ENCODE measurements at regions not wholly inside any gene's neighbourhood (a gene's known extent, or its start where the extent isn't known, plus 50 kb on each side); places are given as distances from the start of the nearest gene placed in this dataset.

GRCh38 chr9:88713010-88713409, 178.0 kb downstream of the NXNL2 start:
- no peak for TF ChIP-seq CTCF (IDR thresholded peaks at IDR 0.05; ENCODE audit: low read depth, low read length, missing control alignments)
- H3K4me3 ChIP-seq (replicated peaks; ENCODE audit: low read depth, low read length) = no peak overlapping the region
- DNase-seq (ENCODE audit: extremely low read depth, low read depth) = no peak

GRCh38 chr9:88716596-88717290, 181.8 kb downstream of the NXNL2 start:
- no peak for TF ChIP-seq CTCF (IDR thresholded peaks at IDR 0.05; ENCODE audit: low read depth, low read length, missing control alignments)

GRCh38 chr9:88721025-88721424, 186.0 kb downstream of the NXNL2 start:
- H3K4me3 ChIP-seq (replicated peaks; ENCODE audit: low read depth, low read length) = no peak overlapping the region
- TF ChIP-seq CTCF (IDR thresholded peaks at IDR 0.05; ENCODE audit: low read depth, low read length, missing control alignments) = no peak
- no peak for DNase-seq (ENCODE audit: extremely low read depth, low read depth)

More at GRCh38 chr9:88716596-88717290, 181.8 kb downstream of the NXNL2 start:
- DNase-seq (ENCODE audit: extremely low read depth, low read depth) = no peak
- no peak overlapping the region for H3K4me3 ChIP-seq (replicated peaks; ENCODE audit: low read depth, low read length)

GRCh38 chr9:88721495-88722279, 186.7 kb downstream of the NXNL2 start:
- no peak for DNase-seq (ENCODE audit: extremely low read depth, low read depth)
- no peak overlapping the region for H3K4me3 ChIP-seq (replicated peaks; ENCODE audit: low read depth, low read length)
- no peak for TF ChIP-seq CTCF (IDR thresholded peaks at IDR 0.05; ENCODE audit: low read depth, low read length, missing control alignments)

GRCh38 chr9:88722753-88723152, 187.8 kb downstream of the NXNL2 start:
- no peak for DNase-seq (ENCODE audit: extremely low read depth, low read depth)
- TF ChIP-seq CTCF (IDR thresholded peaks at IDR 0.05; ENCODE audit: low read depth, low read length, missing control alignments) = peak; percentile 48
- no peak overlapping the region for H3K4me3 ChIP-seq (replicated peaks; ENCODE audit: low read depth, low read length)

GRCh38 chr9:88723751-88724150, 188.8 kb downstream of the NXNL2 start:
- no peak for DNase-seq (ENCODE audit: extremely low read depth, low read depth)
- H3K4me3 ChIP-seq (replicated peaks; ENCODE audit: low read depth, low read length) = no peak overlapping the region
- no peak for TF ChIP-seq CTCF (IDR thresholded peaks at IDR 0.05; ENCODE audit: low read depth, low read length, missing control alignments)

All from HFF-Myc (cell line).